Endothelial cell of umbilical vein (primary cell): ENCODE measurements at regions not wholly inside any gene's neighbourhood (a gene's known extent, or its start where the extent isn't known, plus 50 kb on each side); places are given as distances from the start of the nearest gene placed in this dataset.

ENCODE experiments used
- MAX ChIP-seq: IDR thresholded peaks from 2 replicates; pipeline ENCODE4 v1.6.1; 2011; ENCODE audit not compliant: insufficient read depth, insufficient read length
- MYC ChIP-seq: IDR thresholded peaks from one replicate; pipeline ENCODE4 v1.6.1; 2011; ENCODE audit warnings: mild to moderate bottlenecking, low read depth, low read length
- POLR2A ChIP-seq: IDR thresholded peaks from 2 replicates; pipeline ENCODE4 v1.6.1; 2012; ENCODE audit warnings: low read depth, mild to moderate bottlenecking, control low read depth, low read length
- POLR2AphosphoS5 ChIP-seq: IDR thresholded peaks from 2 replicates; pipeline ENCODE4 v1.6.1; 2012; ENCODE audit warnings: low read depth, mild to moderate bottlenecking, control low read depth, low read length, moderate library complexity; ENCODE audit not compliant: insufficient read depth
- TF ChIP-seq, protein P1 (sequence below), 2 donors: IDR thresholded peaks; 1 replicate in 1 of 2; 2 replicates in 1 of 2; pipeline ENCODE4 v1.5.1; 2011; ENCODE audit warnings: low read length in 2 of 2, mild to moderate bottlenecking in 2 of 2, moderate library complexity in 2 of 2, control low read depth in 1 of 2, inconsistent platforms in 1 of 2, low read depth in 1 of 2; ENCODE audit not compliant: insufficient read depth in 1 of 2; ENCODE audit errors: extremely low read depth in 1 of 2

DNA sequence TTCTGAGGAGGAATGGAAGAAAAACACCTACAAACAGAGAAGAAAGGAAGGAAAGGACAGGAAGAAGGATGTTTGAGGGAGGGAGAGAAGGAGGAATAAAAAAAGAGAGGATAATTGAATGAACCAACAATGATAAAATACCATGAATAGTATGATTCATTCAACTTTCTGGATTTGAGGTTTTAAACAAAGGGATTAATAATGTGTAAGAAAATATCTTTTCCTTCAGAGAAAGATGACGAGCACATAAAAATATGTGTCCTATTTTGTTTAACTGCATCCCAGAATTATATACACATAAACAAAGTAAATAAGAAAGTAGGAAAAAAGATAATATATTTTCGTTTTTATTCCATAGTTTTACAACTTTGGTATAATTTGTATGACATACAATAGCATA is 1380.4 kb downstream of the STIM2 start:
- TF ChIP-seq MAX = no peak
- TF ChIP-seq, protein P1, sequence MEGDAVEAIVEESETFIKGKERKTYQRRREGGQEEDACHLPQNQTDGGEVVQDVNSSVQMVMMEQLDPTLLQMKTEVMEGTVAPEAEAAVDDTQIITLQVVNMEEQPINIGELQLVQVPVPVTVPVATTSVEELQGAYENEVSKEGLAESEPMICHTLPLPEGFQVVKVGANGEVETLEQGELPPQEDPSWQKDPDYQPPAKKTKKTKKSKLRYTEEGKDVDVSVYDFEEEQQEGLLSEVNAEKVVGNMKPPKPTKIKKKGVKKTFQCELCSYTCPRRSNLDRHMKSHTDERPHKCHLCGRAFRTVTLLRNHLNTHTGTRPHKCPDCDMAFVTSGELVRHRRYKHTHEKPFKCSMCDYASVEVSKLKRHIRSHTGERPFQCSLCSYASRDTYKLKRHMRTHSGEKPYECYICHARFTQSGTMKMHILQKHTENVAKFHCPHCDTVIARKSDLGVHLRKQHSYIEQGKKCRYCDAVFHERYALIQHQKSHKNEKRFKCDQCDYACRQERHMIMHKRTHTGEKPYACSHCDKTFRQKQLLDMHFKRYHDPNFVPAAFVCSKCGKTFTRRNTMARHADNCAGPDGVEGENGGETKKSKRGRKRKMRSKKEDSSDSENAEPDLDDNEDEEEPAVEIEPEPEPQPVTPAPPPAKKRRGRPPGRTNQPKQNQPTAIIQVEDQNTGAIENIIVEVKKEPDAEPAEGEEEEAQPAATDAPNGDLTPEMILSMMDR (IDR thresholded peaks at IDR 0.05; ENCODE audit: extremely low read depth in 1 of 2, insufficient read depth in 1 of 2, low read depth in 1 of 2, low read length in 2 of 2) = no peak
- no peak for TF ChIP-seq MYC
- TF ChIP-seq POLR2AphosphoS5 = no peak
- no peak for TF ChIP-seq POLR2A
